HG03064 (cell line): ENCODE measurements at regions not wholly inside any gene's neighbourhood (a gene's known extent, or its start where the extent isn't known, plus 50 kb on each side); places are given as distances from the start of the nearest gene placed in this dataset.

ENCODE experiments used
- ATAC-seq: cut with Tn5 transposase; IDR thresholded peaks from one replicate; pipeline ENCODE4 v1.9.1; 2021; ENCODE audit warnings: low read depth; ENCODE audit not compliant: unreplicated experiment

GRCh38 chr12:127509066-127509778 lies 757.7 kb upstream of the TMEM132C start:
- ATAC-seq: no peak

- no peak for ATAC-seq
Observed at GRCh38 chr12:127515941-127516340, 751.0 kb upstream of the TMEM132C start.

GRCh38 chr12:127516467-127516866 lies 750.5 kb upstream of the TMEM132C start:
- no peak for ATAC-seq

- no peak for ATAC-seq
Observed at GRCh38 chr12:127519779-127520178, 747.2 kb upstream of the TMEM132C start.

GRCh38 chr12:127526925-127527324 lies 740.0 kb upstream of the TMEM132C start:
- ATAC-seq: no peak

GRCh38 chr12:127528551-127528950 lies 738.4 kb upstream of the TMEM132C start:
- ATAC-seq: no peak

GRCh38 chr12:127531542-127531941 lies 735.4 kb upstream of the TMEM132C start:
- no peak for ATAC-seq

- no peak for ATAC-seq
Observed at GRCh38 chr12:127533353-127533752, 733.6 kb upstream of the TMEM132C start.

- ATAC-seq: no peak
Observed at GRCh38 chr12:127536833-127537428, 730.0 kb upstream of the TMEM132C start.

GRCh38 chr12:127538316-127538715 lies 728.7 kb upstream of the TMEM132C start:
- no peak for ATAC-seq

GRCh38 chr12:127539226-127539858 lies 727.6 kb upstream of the TMEM132C start:
- ATAC-seq: no peak

GRCh38 chr12:127542391-127542790 lies 724.6 kb upstream of the TMEM132C start:
- ATAC-seq: no peak

- ATAC-seq: no peak
Observed at GRCh38 chr12:127542931-127543330, 724.0 kb upstream of the TMEM132C start.

GRCh38 chr12:127546721-127547505 lies 720.1 kb upstream of the TMEM132C start:
- no peak for ATAC-seq

GRCh38 chr12:127548123-127548553 lies 718.8 kb upstream of the TMEM132C start:
- no peak for ATAC-seq

GRCh38 chr12:127550271-127550670 lies 716.7 kb upstream of the TMEM132C start:
- ATAC-seq: no peak

- no peak for ATAC-seq
Observed at GRCh38 chr12:127552838-127553237, 714.1 kb upstream of the TMEM132C start.

- ATAC-seq: no peak
Observed at GRCh38 chr12:127555071-127555470, 711.9 kb upstream of the TMEM132C start.

GRCh38 chr12:127556231-127556886 lies 710.6 kb upstream of the TMEM132C start:
- ATAC-seq: no peak

- ATAC-seq: no peak
Observed at GRCh38 chr12:127558361-127558760, 708.6 kb upstream of the TMEM132C start.
